GM21786 (cell line): ENCODE measurements at regions not wholly inside any gene's neighbourhood (a gene's known extent, or its start where the extent isn't known, plus 50 kb on each side); places are given as distances from the start of the nearest gene placed in this dataset.
A peak's percentile ranks its signal among the peaks of the same experiment; 100 is the strongest.

ENCODE experiments used
- ATAC-seq: cut with Tn5 transposase; IDR thresholded peaks from one replicate; pipeline ENCODE4 v1.9.1; 2021; ENCODE audit not compliant: unreplicated experiment

- ATAC-seq, result no peak
Measured at GRCh38 chr2:455015-455705, 167.3 kb upstream of the ALKAL2 start.

GRCh38 chr2:453132-453531 is 165.2 kb upstream of the ALKAL2 start:
- ATAC-seq, result no peak

- ATAC-seq, result no peak
Measured at GRCh38 chr2:451495-451894, 163.6 kb upstream of the ALKAL2 start.

- ATAC-seq, result no peak
Measured at GRCh38 chr2:449246-450067, 161.6 kb upstream of the ALKAL2 start.

GRCh38 chr2:447902-448665 is 160.2 kb upstream of the ALKAL2 start:
- ATAC-seq, result no peak

GRCh38 chr2:446963-447530 is 159.2 kb upstream of the ALKAL2 start:
- ATAC-seq, result no peak

GRCh38 chr2:446303-446874 is 158.5 kb upstream of the ALKAL2 start:
- ATAC-seq, result no peak

- no peak for ATAC-seq
Measured at GRCh38 chr2:445896-446295, 158.0 kb upstream of the ALKAL2 start.

- no peak for ATAC-seq
Measured at GRCh38 chr2:444937-445884, 157.3 kb upstream of the ALKAL2 start.

GRCh38 chr2:443741-444140 is 155.8 kb upstream of the ALKAL2 start:
- ATAC-seq, result no peak

- no peak for ATAC-seq
Measured at GRCh38 chr2:443216-443615, 155.3 kb upstream of the ALKAL2 start.

- peak; percentile 61 for ATAC-seq
Measured at GRCh38 chr2:441258-442022, 153.5 kb upstream of the ALKAL2 start.

- ATAC-seq, result no peak
Measured at GRCh38 chr2:440403-440740, 152.5 kb upstream of the ALKAL2 start.

- ATAC-seq, result no peak
Measured at GRCh38 chr2:439556-440402, 151.9 kb upstream of the ALKAL2 start.

GRCh38 chr2:439077-439476 is 151.2 kb upstream of the ALKAL2 start:
- no peak for ATAC-seq

- ATAC-seq, result peak; percentile 91
Measured at GRCh38 chr2:437756-438393, 150.0 kb upstream of the ALKAL2 start.

GRCh38 chr2:437180-437579 is 149.3 kb upstream of the ALKAL2 start:
- ATAC-seq, result no peak

- ATAC-seq, result no peak
Measured at GRCh38 chr2:436205-436604, 148.3 kb upstream of the ALKAL2 start.
